Heart right ventricle (tissue), 16 donors: ENCODE measurements at regions not wholly inside any gene's neighbourhood (a gene's known extent, or its start where the extent isn't known, plus 50 kb on each side); places are given as distances from the start of the nearest gene placed in this dataset.

Experiments
- ATAC-seq, 8 donors: fragments of 200-7000 bp; cut with Tn5 transposase; one replicate each; pipeline ENCODE4 v1.9.1; 2020; ENCODE audit warnings: mild to moderate bottlenecking in 8 of 8, moderate library complexity in 8 of 8, moderate number of reproducible peaks in 1 of 8
- DNase-seq, 2 donors: peaks; one replicate each; pipeline ENCODE4 v3.0.0-alpha.2; 2020
- H3K27ac ChIP-seq, 10 donors: fragments of 200-600 bp; sonication (generic) in 2 of 10; one replicate each; pipeline versions ENCODE4 v1.5.0 to v1.8.0; 2020 to 2022; ENCODE audit warnings: mild to moderate bottlenecking in 3 of 10
- H3K27me3 ChIP-seq, 7 donors: fragments of 200-600 bp; one replicate each; pipeline ENCODE4 v1.8.0; 2021 to 2022; ENCODE audit warnings: mild to moderate bottlenecking in 2 of 7
- H3K36me3 ChIP-seq, 9 donors: fragments of 200-600 bp; sonication (generic) in 1 of 9; one replicate each; pipeline versions ENCODE4 v1.5.0 to v1.8.0; 2020 to 2022; ENCODE audit warnings: mild to moderate bottlenecking in 2 of 9
- H3K4me1 ChIP-seq, 9 donors: fragments of 200-600 bp; sonication (generic) in 1 of 9; one replicate each; pipeline versions ENCODE4 v1.5.0 to v1.8.0; 2020 to 2022; ENCODE audit warnings: mild to moderate bottlenecking in 4 of 9
- H3K4me3 ChIP-seq, 10 donors: fragments of 200-600 bp; sonication (generic) in 2 of 10; one replicate each; pipeline versions ENCODE4 v1.5.0 to v1.8.0; 2020 to 2022; ENCODE audit warnings: mild to moderate bottlenecking in 7 of 10, moderate library complexity in 2 of 10
- H3K9me3 ChIP-seq, 11 donors: fragments of 200-600 bp in 10 of 11; sonication (generic) in 2 of 11; one replicate each; pipeline versions ENCODE4 v1.5.0 to v1.8.0; 2013 to 2022; ENCODE audit warnings: mild to moderate bottlenecking in 2 of 11, control low read depth in 1 of 11, moderate library complexity in 1 of 11
- CTCF ChIP-seq, 9 donors: fragments of 200-600 bp; sonication (generic) in 2 of 9; IDR thresholded peaks; one replicate each; pipeline versions ENCODE4 v1.5.0 to v1.8.0; 2021 to 2022; ENCODE audit warnings: antibody characterized with exemption in 9 of 9, mild to moderate bottlenecking in 5 of 9, moderate library complexity in 1 of 9
- WGBS, 2 donors: extraction: QIAGEN DNeasy Blood & Tissue Kit; methylation state at CpG; one replicate each; pipeline ENCODE4 v1.1.7; 2013; ENCODE audit warnings: inconsistent platforms in 1 of 2; 5-methylcytosine and 5-hydroxymethylcytosine counted together
- intact Hi-C, 10 donors: fragments of 100-400 bp; cut with DNase I; formaldehyde crosslinking; loops; one replicate each; pipeline versions ENCODE4 v1.11.1 to v1.14.2; 2022
- donor health status: Arrhythmogenic right ventricular cardiomyopathy.
- donor health status: ischemic (EF 13 %, LVEDD 7.1; RV severe dilation, severe dysfunction).
- donor health status: healthy with polysubstance abuse.
- donor health status: DM: no; HTN: yes; CAD: no.
- donor health status: DM: no; HTN: no; CAD: no.
- donor health status: ischemic (EF 25% LVEDD 6.9; RV normal size, moderate dysfunction).
- donor health status: ischemic (EF 25% LVEDD 5.7; RV mildly dilated, moderate dysfunction).
- donor health status: healthy.
- donor health status: DM: yes; HTN: yes; CAD: no.
- donor health status: Ischemic cardiomyopathy.
- donor health status: ischemic (EF 35%, LVEDD 5.7; RV mildly dilated, moderate dysfunction).
- donor health status: nonischemic (EF 11% LVEDD 7.7; RV severe dilation, severe dysfunction).
- donor health status: DM: yes; HTN: yes; CAD: no.
- donor health status: PGD.
- donor health status: ischemic (EF 29% LVEDD 5.4; RV normal size, mild dysfunction).
- donor health status: nonischemic (EF 23%, LVEDD 6.1; RV moderate dilation, normal function).

GRCh38 chr18:59086522-59086921 lies 53.2 kb upstream of the SEC11C start:
- no peak overlapping the region for H3K27ac ChIP-seq
- WGBS, 2 donors: 65 to 72% methylated on average over 4 of the region's 4 CpGs
- intact Hi-C loops: loop anchor here in 3 of 10 donors (5.0 to 10.0 kb wide), 2 partner anchors 308 to 316 kb away; no protein-coding TSS in a partner anchor
- no peak for DNase-seq
- ATAC-seq: no peak
- H3K4me1 ChIP-seq: no peaks in the 10 kb centered on the region
- H3K27me3 ChIP-seq: peaks cover 0 to 35% (median 10%) of the 10 kb centered on the region in 7 donors
- no peaks in the 10 kb centered on the region for H3K9me3 ChIP-seq
- H3K4me3 ChIP-seq: no peak overlapping the region
- no peaks in the 10 kb centered on the region for H3K36me3 ChIP-seq
- no peak for TF ChIP-seq CTCF (IDR thresholded peaks at IDR 0.05)

DNA sequence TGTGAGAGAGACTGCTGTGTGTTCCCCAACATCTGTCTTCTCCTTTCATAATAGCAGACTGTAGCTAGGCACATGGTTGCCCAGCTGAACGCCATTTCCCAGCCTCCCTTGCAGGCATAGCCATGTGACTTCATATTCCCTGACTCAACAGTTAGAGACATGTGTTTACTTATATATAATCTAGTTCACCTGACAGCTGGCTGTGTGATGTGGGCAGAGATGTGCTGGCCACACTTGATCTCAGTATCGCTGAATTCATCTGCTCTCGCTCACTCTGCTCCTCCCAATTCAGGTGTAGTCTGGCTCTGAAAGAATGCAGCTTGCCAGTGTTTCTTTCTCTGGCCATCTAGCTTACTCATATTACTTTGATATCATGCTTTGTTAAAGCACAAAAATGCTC lies 52.3 kb upstream of the SEC11C start:
- Histone ChIP-seq H3K27me3 (peaks cover 0 to 27% (median 10%) of the 10 kb centered on the region in 7 donors), H3K27ac (no peak overlapping the region), H3K4me3 (no peak overlapping the region), H3K36me3 (no peaks in the 10 kb centered on the region), H3K9me3 (no peaks in the 10 kb centered on the region), H3K4me1 (no peaks in the 10 kb centered on the region)
- intact Hi-C loops: loop anchor here in 3 of 10 donors (5.0 to 10.0 kb wide), 2 partner anchors 307 to 315 kb away; no protein-coding TSS in a partner anchor
- DNase-seq: no peak
- WGBS, 2 donors: 91 to 94% methylated on average over 3 of the region's 3 CpGs
- no peak for ATAC-seq
- no peak for TF ChIP-seq CTCF (IDR thresholded peaks at IDR 0.05)
